ENCODE measurements at regions not wholly inside any gene's neighbourhood (a gene's known extent, or its start where the extent isn't known, plus 50 kb on each side); places are given as distances from the start of the nearest gene placed in this dataset.

DNA sequence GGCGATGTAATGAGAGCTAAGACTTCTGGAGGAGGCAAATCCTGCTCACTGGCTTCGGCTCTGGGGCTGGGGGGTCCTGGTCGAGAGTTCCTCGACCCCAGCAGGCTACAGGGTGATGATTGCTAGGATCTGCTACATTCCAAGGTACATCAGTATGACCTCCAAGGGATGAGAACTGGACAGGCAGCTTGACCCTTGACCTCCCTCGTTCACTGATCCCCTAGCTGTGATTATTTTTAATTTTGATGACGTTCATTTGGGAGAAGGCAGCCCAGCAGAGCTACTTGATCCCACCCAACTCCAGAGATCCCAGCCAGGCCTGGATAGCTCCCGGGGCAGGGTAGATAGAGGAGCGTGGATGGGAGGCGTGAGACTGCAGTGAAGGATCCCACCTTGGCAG, 242.3 kb downstream of the MAF start:
- H2AFZ ChIP-seq, result no peak overlapping the region
- no peaks in the 10 kb centered on the region for H3K9me2 ChIP-seq (replicated peaks; ENCODE audit: insufficient read depth)
- no peak for DNase-seq (ENCODE audit: low spot score)
- H3K4me2 ChIP-seq, result no peak overlapping the region
- no peaks in the 10 kb centered on the region for H3K27me3 ChIP-seq
- TF ChIP-seq EZH2 (IDR thresholded peaks at IDR 0.05; ENCODE audit: borderline replicate concordance), result no peak
- no peak for TF ChIP-seq EZH2phosphoT487 (IDR thresholded peaks at IDR 0.05; ENCODE audit: low read depth, severe bottlenecking, unreplicated experiment)
- TF ChIP-seq, protein P1, sequence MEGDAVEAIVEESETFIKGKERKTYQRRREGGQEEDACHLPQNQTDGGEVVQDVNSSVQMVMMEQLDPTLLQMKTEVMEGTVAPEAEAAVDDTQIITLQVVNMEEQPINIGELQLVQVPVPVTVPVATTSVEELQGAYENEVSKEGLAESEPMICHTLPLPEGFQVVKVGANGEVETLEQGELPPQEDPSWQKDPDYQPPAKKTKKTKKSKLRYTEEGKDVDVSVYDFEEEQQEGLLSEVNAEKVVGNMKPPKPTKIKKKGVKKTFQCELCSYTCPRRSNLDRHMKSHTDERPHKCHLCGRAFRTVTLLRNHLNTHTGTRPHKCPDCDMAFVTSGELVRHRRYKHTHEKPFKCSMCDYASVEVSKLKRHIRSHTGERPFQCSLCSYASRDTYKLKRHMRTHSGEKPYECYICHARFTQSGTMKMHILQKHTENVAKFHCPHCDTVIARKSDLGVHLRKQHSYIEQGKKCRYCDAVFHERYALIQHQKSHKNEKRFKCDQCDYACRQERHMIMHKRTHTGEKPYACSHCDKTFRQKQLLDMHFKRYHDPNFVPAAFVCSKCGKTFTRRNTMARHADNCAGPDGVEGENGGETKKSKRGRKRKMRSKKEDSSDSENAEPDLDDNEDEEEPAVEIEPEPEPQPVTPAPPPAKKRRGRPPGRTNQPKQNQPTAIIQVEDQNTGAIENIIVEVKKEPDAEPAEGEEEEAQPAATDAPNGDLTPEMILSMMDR (IDR thresholded peaks at IDR 0.05; ENCODE audit: poor library complexity), result no peak
- WGBS (ENCODE audit: low lambda C conversion rate, missing lambda C conversion rate), result 77% methylated on average over 9 of the region's 9 CpGs
- H3K4me1 ChIP-seq (ENCODE audit: insufficient read depth), result no peaks in the 10 kb centered on the region
- H4K20me1 ChIP-seq (ENCODE audit: insufficient read depth, poor library complexity, severe bottlenecking), result no peaks in the 10 kb centered on the region
- H3K36me3 ChIP-seq (replicated peaks; ENCODE audit: insufficient read depth, low read depth), result no peaks in the 10 kb centered on the region
- H3K79me2 ChIP-seq, result no peaks in the 10 kb centered on the region
- H3K27ac ChIP-seq, result no peak overlapping the region
- no peak overlapping the region for H3K4me3 ChIP-seq
- H3K9me3 ChIP-seq (ENCODE audit: low read depth), result no peaks in the 10 kb centered on the region

DNA sequence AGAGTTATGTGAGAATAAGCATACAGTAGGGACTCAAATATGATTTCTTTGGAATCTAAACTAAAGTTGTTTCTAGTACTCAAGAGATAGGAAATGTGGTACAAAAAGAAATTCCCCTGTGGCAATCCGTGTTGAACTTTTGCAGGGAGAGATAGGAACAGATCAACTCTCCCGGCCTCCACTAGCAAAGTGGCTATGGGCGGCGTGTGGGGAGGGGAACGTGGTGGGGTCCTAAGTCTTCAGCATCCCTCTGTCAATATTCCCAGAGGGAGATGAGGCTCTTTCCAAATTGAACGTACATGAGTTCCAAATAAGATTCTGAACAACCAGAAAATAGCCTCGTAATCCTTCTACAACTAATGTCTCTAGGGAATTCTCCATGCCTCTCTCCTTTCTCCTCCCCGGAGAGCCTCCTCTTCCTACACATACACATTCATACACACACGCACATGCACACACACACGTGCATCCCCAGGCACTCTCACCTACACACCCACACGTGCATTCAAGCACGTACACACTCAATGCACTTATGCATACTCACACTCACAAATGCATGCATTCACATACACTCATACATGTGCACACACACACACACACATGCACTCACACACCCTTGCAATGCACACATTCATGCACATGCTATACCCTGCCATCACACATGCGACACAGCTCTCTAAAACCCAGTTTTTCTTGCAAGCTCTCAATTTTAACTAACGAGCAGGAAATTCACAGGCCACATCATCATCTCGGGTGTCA, 244.8 kb downstream of the MAF start:
- H3K4me1 ChIP-seq (ENCODE audit: insufficient read depth), result no peaks in the 10 kb centered on the region
- no peak overlapping the region for H3K4me3 ChIP-seq
- H3K4me2 ChIP-seq, result no peak overlapping the region
- H3K27me3 ChIP-seq, result no peaks in the 10 kb centered on the region
- H3K9me2 ChIP-seq (replicated peaks; ENCODE audit: insufficient read depth), result no peaks in the 10 kb centered on the region
- TF ChIP-seq EZH2phosphoT487 (IDR thresholded peaks at IDR 0.05; ENCODE audit: low read depth, severe bottlenecking, unreplicated experiment), result no peak
- no peak for TF ChIP-seq EZH2 (IDR thresholded peaks at IDR 0.05; ENCODE audit: borderline replicate concordance)
- TF ChIP-seq, protein P1 (IDR thresholded peaks at IDR 0.05; ENCODE audit: poor library complexity), result no peak
- no peaks in the 10 kb centered on the region for H4K20me1 ChIP-seq (ENCODE audit: insufficient read depth, poor library complexity, severe bottlenecking)
- H3K27ac ChIP-seq, result no peak overlapping the region
- 87% methylated on average over 15 of the region's 15 CpGs for WGBS (ENCODE audit: low lambda C conversion rate, missing lambda C conversion rate)
- H3K79me2 ChIP-seq, result no peaks in the 10 kb centered on the region
- no peaks in the 10 kb centered on the region for H3K36me3 ChIP-seq (replicated peaks; ENCODE audit: insufficient read depth, low read depth)
- no peak for DNase-seq (ENCODE audit: low spot score)
- H3K9me3 ChIP-seq (ENCODE audit: low read depth), result no peaks in the 10 kb centered on the region
- no peak overlapping the region for H2AFZ ChIP-seq

DNA sequence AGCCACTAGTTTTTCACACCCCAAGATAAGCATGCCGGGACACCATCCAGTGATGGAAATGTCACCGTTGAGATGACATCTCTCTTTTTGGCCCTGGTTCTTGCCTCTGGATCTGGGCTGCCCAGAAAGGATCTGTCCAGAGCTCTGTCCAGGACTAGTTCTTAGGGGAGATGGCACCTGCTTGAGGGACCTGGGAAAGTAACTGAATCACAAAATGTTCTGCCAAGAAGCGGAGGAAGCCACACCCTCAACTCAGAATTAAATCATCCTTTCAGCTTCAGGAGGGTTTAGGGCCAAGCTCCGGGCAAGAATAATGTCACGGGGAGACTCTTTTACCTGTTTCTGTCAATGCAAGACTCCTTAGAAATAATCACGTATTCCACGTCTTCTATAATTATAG, 248.6 kb downstream of the MAF start:
- Histone ChIP-seq H3K27ac (no peak overlapping the region), H3K9me2 (replicated peaks; ENCODE audit: insufficient read depth) (no peaks in the 10 kb centered on the region), H3K27me3 (no peaks in the 10 kb centered on the region), H3K4me3 (no peak overlapping the region), H2AFZ (no peak overlapping the region), H3K9me3 (ENCODE audit: low read depth) (no peaks in the 10 kb centered on the region), H3K4me2 (no peak overlapping the region), H3K79me2 (no peaks in the 10 kb centered on the region), H3K4me1 (ENCODE audit: insufficient read depth) (no peaks in the 10 kb centered on the region), H3K36me3 (replicated peaks; ENCODE audit: insufficient read depth, low read depth) (no peaks in the 10 kb centered on the region), H4K20me1 (ENCODE audit: insufficient read depth, poor library complexity, severe bottlenecking) (no peaks in the 10 kb centered on the region)
- DNase-seq (ENCODE audit: low spot score), result no peak
- TF ChIP-seq EZH2 (IDR thresholded peaks at IDR 0.05; ENCODE audit: borderline replicate concordance) (no peak), EZH2phosphoT487 (IDR thresholded peaks at IDR 0.05; ENCODE audit: low read depth, severe bottlenecking, unreplicated experiment) (no peak)
- TF ChIP-seq, protein P1 (IDR thresholded peaks at IDR 0.05; ENCODE audit: poor library complexity), result no peak
- 94% methylated on average over 7 of the region's 7 CpGs for WGBS (ENCODE audit: low lambda C conversion rate, missing lambda C conversion rate)
